ENCODE measurements at regions not wholly inside any gene's neighbourhood (a gene's known extent, or its start where the extent isn't known, plus 50 kb on each side); places are given as distances from the start of the nearest gene placed in this dataset.

- H3K27ac Mint-ChIP-seq (ENCODE audit: unreplicated experiment), result no peak overlapping the region
- H3K27me3 Mint-ChIP-seq (ENCODE audit: low read depth), result no peaks in the 10 kb centered on the region
Measured at GRCh38 chr3:176206809-176207208, 990.5 kb downstream of the TBL1XR1 start.

GRCh38 chr3:176202652-176203051 lies 994.6 kb downstream of the TBL1XR1 start:
- Mint-ChIP-seq H3K4me3 (no peak overlapping the region), H3K36me3 (ENCODE audit: low read depth) (no peaks in the 10 kb centered on the region), H3K27me3 (ENCODE audit: low read depth) (no peaks in the 10 kb centered on the region), H3K4me1 (no peaks in the 10 kb centered on the region), H3K27ac (ENCODE audit: unreplicated experiment) (no peak overlapping the region), H3K9me3 (peaks cover 4% of the 10 kb centered on the region)
- TF ChIP-seq CTCF (conservative IDR thresholded peaks at IDR 0.05), result no peak
- DNase-seq (ENCODE audit: low read depth, low spot score), result no peak

More at GRCh38 chr3:176206809-176207208, 990.5 kb downstream of the TBL1XR1 start:
- DNase-seq (ENCODE audit: low read depth, low spot score), result no peak
- TF ChIP-seq CTCF (conservative IDR thresholded peaks at IDR 0.05), result no peak
- H3K36me3 Mint-ChIP-seq (ENCODE audit: low read depth), result no peaks in the 10 kb centered on the region
- no peaks in the 10 kb centered on the region for H3K4me1 Mint-ChIP-seq
- H3K9me3 Mint-ChIP-seq, result peaks cover 2% of the 10 kb centered on the region
- no peak overlapping the region for H3K4me3 Mint-ChIP-seq

GRCh38 chr3:176193032-176193730 lies 1004.1 kb downstream of the TBL1XR1 start:
- H3K27ac Mint-ChIP-seq (ENCODE audit: unreplicated experiment), result no peak overlapping the region
- no peak for TF ChIP-seq CTCF (conservative IDR thresholded peaks at IDR 0.05)
- H3K4me3 Mint-ChIP-seq, result no peak overlapping the region

GRCh38 chr3:176190755-176191154 lies 1006.5 kb downstream of the TBL1XR1 start:
- no peaks in the 10 kb centered on the region for H3K27me3 Mint-ChIP-seq (ENCODE audit: low read depth)
- peaks cover 5% of the 10 kb centered on the region for H3K9me3 Mint-ChIP-seq
- H3K27ac Mint-ChIP-seq (ENCODE audit: unreplicated experiment), result no peak overlapping the region
- peaks cover 9% of the 10 kb centered on the region for H3K36me3 Mint-ChIP-seq (ENCODE audit: low read depth)
- DNase-seq (ENCODE audit: low read depth, low spot score), result no peak
- H3K4me3 Mint-ChIP-seq, result no peak overlapping the region
- H3K4me1 Mint-ChIP-seq, result peaks cover 7% of the 10 kb centered on the region
- TF ChIP-seq CTCF (conservative IDR thresholded peaks at IDR 0.05), result no peak

More at GRCh38 chr3:176193032-176193730, 1004.1 kb downstream of the TBL1XR1 start:
- Mint-ChIP-seq H3K9me3 (peaks cover 7% of the 10 kb centered on the region), H3K4me1 (peaks cover 7% of the 10 kb centered on the region), H3K27me3 (ENCODE audit: low read depth) (no peaks in the 10 kb centered on the region), H3K36me3 (ENCODE audit: low read depth) (peaks cover 13% of the 10 kb centered on the region)
- no peak for DNase-seq (ENCODE audit: low read depth, low spot score)

- H3K27me3 Mint-ChIP-seq (ENCODE audit: low read depth), result no peaks in the 10 kb centered on the region
- H3K4me1 Mint-ChIP-seq, result no peaks in the 10 kb centered on the region
- DNase-seq (ENCODE audit: low read depth, low spot score), result no peak
- H3K27ac Mint-ChIP-seq (ENCODE audit: unreplicated experiment), result no peak overlapping the region
- no peaks in the 10 kb centered on the region for H3K36me3 Mint-ChIP-seq (ENCODE audit: low read depth)
- no peak for TF ChIP-seq CTCF (conservative IDR thresholded peaks at IDR 0.05)
- H3K4me3 Mint-ChIP-seq, result no peak overlapping the region
- H3K9me3 Mint-ChIP-seq, result peaks cover 8% of the 10 kb centered on the region
Measured at GRCh38 chr3:176183181-176183580, 1014.1 kb downstream of the TBL1XR1 start.

Measured in neural crest cell (in vitro differentiated cells).